ENCODE measurements at regions not wholly inside any gene's neighbourhood (a gene's known extent, or its start where the extent isn't known, plus 50 kb on each side); places are given as distances from the start of the nearest gene placed in this dataset.
"Not testable (repeated sequence)": the region's sequence is repeated elsewhere in the genome, so short reads cannot be mapped to it uniquely, and the experiment has no call there.

DNA sequence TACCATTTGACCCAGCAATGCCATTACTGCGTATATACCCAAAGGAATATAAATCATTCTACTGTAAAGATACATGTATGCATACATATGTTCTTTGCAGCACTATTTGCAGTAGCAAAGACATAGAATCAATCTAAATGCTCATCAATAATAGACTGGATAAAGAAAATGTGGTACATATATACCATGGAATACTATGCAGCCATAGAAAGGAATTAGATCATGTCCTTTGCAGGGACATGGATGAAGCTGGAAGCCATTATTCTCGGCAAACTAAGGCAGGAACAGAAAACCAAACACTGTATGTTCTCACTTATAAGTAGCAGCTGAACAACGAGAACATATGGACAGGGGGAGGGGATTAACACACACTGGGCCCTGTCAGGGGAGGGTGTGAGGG is 54.8 kb upstream of the ZNF30 start:
- not testable (repeated sequence) for H3K27ac ChIP-seq

DNA sequence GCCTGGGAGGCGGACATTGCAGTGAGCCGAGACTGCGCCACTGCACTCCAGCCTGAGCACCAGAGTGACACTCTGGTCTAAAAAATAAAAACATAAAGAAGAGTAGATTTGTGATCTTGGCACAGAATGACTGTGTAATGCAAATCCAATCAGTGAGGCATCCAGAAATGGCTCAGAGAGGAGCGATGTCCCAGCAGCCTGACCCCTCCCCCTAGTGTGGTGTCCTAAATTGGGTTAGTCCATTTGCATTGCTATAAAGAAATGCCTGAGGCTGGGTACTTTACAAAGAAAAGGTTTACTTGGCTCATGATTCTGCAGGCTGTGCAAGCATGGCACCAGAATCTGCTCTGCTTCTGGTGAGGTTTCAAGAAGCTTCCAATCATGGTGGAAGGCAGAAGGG is 59.1 kb upstream of the ZNF30 start:
- H3K27ac ChIP-seq, result no peak overlapping the region; the same call in 1 of the 2 replicates
- TF ChIP-seq, protein P1, sequence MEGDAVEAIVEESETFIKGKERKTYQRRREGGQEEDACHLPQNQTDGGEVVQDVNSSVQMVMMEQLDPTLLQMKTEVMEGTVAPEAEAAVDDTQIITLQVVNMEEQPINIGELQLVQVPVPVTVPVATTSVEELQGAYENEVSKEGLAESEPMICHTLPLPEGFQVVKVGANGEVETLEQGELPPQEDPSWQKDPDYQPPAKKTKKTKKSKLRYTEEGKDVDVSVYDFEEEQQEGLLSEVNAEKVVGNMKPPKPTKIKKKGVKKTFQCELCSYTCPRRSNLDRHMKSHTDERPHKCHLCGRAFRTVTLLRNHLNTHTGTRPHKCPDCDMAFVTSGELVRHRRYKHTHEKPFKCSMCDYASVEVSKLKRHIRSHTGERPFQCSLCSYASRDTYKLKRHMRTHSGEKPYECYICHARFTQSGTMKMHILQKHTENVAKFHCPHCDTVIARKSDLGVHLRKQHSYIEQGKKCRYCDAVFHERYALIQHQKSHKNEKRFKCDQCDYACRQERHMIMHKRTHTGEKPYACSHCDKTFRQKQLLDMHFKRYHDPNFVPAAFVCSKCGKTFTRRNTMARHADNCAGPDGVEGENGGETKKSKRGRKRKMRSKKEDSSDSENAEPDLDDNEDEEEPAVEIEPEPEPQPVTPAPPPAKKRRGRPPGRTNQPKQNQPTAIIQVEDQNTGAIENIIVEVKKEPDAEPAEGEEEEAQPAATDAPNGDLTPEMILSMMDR (conservative IDR thresholded peaks at IDR 0.05), result no peak

DNA sequence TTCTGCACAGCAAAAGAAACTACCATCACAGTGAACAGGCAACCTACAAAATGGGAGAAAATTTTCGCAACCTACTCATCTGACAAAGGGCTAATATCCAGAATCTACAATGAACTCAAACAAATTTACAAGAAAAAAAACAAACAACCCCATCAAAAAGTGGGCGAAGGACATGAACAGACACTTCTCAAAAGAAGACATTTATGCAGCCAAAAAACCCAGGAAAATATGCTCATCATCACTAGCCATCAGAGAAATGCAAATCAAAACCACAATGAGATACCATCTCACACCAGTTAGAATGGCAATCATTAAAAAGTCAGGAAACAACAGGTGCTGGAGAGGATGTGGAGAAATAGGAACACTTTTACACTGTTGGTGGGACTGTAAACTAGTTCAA is 61.5 kb upstream of the ZNF30 start:
- H3K27ac ChIP-seq, result not testable (repeated sequence)

DNA sequence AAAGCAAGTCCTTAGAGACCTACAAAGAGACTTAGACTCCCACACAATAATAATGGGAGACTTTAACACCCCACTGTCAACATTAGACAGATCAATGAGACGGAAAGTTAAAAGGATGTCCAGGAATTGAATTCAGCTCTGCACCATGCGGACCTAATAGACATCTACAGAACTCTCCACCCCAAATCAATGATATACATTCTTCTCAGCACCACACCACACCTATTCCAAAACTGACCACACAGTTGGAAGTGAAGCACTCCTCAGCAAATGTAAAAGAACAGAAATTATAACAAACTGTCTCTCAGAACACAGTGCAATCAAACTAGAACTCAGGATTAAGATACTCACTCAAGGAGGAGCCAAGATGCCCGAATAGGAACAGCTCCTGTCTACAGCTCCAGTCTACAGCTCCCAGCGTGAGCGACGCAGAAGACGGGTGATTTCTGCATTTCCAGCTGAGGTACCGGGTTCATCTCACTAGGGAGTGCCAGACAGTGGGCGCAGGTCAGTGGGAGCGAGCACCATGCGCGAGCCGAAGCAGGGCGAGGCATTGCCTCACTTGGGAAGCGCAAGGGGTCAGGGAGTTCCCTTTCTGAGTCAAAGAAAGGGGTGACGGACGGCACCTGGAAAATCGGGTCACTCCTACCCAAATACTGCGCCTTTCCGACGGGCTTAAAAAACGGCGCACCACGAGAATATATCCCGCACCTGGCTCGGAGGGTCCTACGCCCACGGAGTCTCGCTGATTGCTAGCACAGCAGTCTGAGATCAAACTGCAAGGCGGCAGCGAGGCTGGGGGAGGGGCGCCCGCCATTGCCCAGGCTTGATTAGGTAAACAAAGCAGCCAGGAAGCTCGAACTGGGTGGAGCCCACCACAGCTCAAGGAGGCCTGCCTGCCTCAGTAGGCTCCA is 66.6 kb upstream of the ZNF30 start:
- peak overlapping the region; percentile 55 for H3K27ac ChIP-seq

DNA sequence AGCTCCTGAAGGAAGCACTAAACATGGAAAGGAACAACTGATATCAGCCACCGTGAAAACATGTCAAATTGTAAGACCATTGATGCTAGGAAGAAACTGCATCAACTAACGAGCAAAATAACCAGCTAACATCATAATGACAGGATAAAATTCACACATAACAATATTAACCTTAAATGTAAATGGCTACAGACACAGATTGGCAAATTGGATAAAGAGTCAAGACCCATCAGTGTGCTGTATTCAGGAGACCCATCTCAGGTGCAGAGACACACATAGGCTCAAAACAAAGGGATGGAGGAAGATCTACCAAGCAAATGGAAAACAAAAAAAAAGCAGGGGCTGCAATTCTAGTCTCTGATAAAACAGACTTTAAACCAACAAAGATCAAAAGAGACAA is 67.4 kb upstream of the ZNF30 start:
- not testable (repeated sequence) for H3K27ac ChIP-seq

DNA sequence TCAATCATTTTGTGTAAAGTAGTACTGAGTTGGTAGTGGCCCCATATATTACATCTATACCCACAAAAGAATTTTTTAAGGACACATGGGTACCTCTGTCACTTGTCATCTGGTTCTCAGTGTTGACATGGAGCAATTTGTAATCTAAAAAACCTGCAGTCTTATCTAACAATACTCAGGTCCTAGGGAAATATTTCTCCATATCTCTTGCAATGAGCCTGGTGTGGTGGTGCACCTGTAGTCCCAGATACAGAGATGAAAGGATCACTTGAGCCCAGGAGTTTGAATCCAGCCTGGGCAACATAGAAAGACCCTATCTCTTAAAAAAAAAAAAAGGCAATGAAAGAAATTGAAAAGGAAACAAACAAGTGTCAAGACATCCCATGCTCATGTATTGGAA is 70.7 kb upstream of the ZNF30 start:
- TF ChIP-seq, protein P1 (conservative IDR thresholded peaks at IDR 0.05), result no peak
- H3K27ac ChIP-seq, result no peak overlapping the region

DNA sequence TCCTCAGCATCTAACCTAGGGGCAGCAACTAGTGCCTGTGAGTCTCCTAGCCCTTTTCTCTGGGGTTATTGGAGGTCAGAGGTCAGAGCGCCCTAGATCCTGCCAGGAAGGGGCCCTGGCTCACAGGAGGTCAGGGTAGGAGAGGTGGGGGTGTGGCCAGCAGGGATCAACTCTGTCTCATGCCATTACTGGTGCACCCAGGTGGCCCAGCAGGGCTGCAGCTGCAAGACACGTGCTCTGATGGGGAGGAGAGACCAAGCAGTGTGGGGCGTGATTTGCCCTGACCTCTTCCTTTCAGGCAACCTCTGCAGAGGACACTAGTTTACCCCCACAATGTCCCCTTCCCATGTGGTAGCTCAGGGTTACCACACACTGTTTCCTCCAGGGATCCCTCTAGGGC is 73.3 kb upstream of the ZNF30 start:
- no peak overlapping the region for H3K27ac ChIP-seq

DNA sequence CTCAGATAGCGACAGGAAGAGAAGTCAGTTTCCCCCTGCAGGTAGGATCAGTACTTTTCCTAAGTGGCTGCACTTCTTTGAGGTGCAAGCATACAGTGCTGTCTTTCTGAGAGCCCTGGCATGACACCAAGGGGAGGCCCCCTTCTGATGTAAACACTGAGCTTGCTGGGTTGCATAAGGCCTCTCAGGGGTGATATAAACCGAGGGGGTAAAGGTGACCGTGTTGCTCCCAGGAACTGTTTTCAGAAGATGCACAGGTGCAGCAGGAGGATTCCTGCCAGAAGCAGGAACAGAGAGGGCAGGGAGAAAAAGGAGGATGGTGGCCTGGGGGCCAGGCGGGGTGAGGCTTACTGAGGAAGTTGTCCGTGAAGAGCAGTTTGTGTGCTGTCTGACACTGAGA is 74.0 kb upstream of the ZNF30 start:
- TF ChIP-seq, protein P1 (conservative IDR thresholded peaks at IDR 0.05), result no peak
- no peak overlapping the region for H3K27ac ChIP-seq

More for the DNA sequence above, 73.3 kb upstream of the ZNF30 start:
- TF ChIP-seq, protein P1 (conservative IDR thresholded peaks at IDR 0.05), result no peak

DNA sequence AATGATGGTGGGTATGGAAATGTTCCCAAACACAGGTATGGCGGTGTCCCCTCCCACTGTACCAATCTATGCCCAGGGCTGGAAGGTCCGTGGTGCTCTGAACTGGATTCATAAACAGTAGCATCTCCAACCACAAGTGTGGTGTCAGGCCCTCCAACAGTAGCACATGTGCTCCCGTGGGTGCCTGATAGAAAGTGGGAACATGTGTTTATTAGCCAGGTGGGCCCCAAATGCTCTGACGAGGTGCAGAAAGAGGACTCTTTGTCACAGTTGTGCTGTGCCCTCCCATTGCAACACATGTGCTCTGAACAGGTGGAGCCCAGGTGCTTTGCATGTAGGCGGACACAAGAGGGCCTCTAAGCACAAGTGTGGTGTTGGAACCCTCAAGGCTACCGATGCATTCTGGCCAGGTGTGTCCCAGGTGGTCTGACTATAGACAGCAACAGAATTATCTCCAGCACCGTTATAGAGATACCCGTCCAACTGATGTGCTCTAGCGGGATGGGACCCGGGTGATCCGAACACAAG is 75.4 kb upstream of the ZNF30 start:
- TF ChIP-seq, protein P1 (conservative IDR thresholded peaks at IDR 0.05), result peak; percentile 81
- no peak overlapping the region; the same call in 1 of the 2 replicates for H3K27ac ChIP-seq

DNA sequence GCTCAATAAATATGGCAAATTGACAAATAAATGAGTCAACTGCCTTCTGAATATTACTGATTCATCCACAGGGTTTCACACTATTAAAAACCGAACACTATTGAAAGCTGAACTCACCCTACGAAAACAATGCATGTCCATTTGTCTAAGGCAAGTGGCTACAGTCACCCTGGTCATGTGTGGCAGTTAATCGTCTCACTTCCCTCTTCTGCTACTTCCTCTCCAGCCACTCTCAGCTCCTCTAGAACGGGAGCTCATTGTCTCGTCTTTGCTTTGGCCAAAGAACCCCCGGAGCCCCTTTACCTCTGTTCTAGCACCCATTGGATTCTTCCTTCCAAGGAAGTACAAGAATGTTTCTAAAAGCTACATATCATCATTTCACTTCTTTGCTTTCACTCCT is 74.4 kb upstream of the ZNF599 start:
- TF ChIP-seq, protein P1 (conservative IDR thresholded peaks at IDR 0.05), result no peak
- no peak overlapping the region for H3K27ac ChIP-seq
